Suprapubic skin (tissue), 4 donors: ENCODE measurements at regions not wholly inside any gene's neighbourhood (a gene's known extent, or its start where the extent isn't known, plus 50 kb on each side); places are given as distances from the start of the nearest gene placed in this dataset.

Experiments used
- CTCF ChIP-seq, 2 donors: fragments of 200-600 bp in 1 of 2; fragments of 450-650 bp in 1 of 2; sonication (generic) in 1 of 2; IDR thresholded peaks; one replicate each; pipeline ENCODE4 v1.5.1; 2016 to 2019; ENCODE audit warnings: antibody characterized with exemption in 2 of 2, mild to moderate bottlenecking in 1 of 2, moderate library complexity in 1 of 2
- EP300 ChIP-seq: sonication (generic); formaldehyde crosslinking; IDR thresholded peaks from one replicate; pipeline ENCODE4 v1.6.1; 2017; ENCODE audit warnings: antibody characterized with exemption
- POLR2A ChIP-seq, 2 donors: fragments of 450-650 bp; IDR thresholded peaks; one replicate each; pipeline ENCODE4 v1.6.1; 2017; ENCODE audit warnings: antibody characterized with exemption in 2 of 2, mild to moderate bottlenecking in 2 of 2, moderate library complexity in 2 of 2
- POLR2AphosphoS5 ChIP-seq, 3 donors: sonication (generic); formaldehyde crosslinking; IDR thresholded peaks; one replicate each; pipeline ENCODE4 v1.6.1; 2017; ENCODE audit warnings: antibody characterized with exemption in 3 of 3

- TF ChIP-seq POLR2AphosphoS5 (IDR thresholded peaks at IDR 0.05) (no peak), CTCF (IDR thresholded peaks at IDR 0.05) (no peak), POLR2A (IDR thresholded peaks at IDR 0.05) (no peak), EP300 (no peak)
Measured at GRCh38 chr10:63068246-63068645, 64.9 kb upstream of the NRBF2 start.
